ENCODE measurements at regions not wholly inside any gene's neighbourhood (a gene's known extent, or its start where the extent isn't known, plus 50 kb on each side); places are given as distances from the start of the nearest gene placed in this dataset.
A peak's percentile ranks its signal among the peaks of the same experiment; 100 is the strongest.

DNA sequence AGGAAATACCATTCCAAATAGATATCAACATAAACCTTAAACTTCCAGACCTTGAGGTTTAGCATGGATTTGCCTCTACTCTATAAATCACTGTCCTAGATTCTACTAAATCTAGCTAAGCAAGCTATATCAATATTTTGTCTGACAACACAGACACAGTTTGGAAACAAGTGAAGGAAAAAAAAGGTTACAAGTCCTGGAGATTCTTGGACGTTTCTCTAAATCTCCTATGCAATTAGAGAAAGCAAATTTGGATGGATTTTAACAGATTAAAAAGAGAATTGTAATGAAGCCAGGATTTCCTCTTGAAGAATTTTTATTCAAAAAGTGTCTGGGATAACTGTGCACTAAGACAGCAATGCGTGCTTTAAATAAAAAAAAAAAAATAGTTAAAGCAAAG is 441.1 kb upstream of the DPH6 start:
- H3K9me3 Mint-ChIP-seq: peaks cover 7% of the 10 kb centered on the region
- no peak for TF ChIP-seq CTCF (IDR thresholded peaks at IDR 0.05; ENCODE audit: unreplicated experiment)
- peaks cover 40% of the 10 kb centered on the region for H3K4me1 Mint-ChIP-seq
- H3K4me3 Mint-ChIP-seq: no peak overlapping the region
- H3K27ac Mint-ChIP-seq: peak overlapping the region; percentile 43
- DNase-seq (ENCODE audit: low spot score in 2 of 2, unreplicated experiment in 2 of 2): no peak
- no peaks in the 10 kb centered on the region for H3K36me3 Mint-ChIP-seq
- H3K27me3 Mint-ChIP-seq (ENCODE audit: low read depth): no peaks in the 10 kb centered on the region

- H3K27ac Mint-ChIP-seq: no peak overlapping the region
- no peak for DNase-seq (ENCODE audit: low spot score in 2 of 2, unreplicated experiment in 2 of 2)
- no peak overlapping the region for H3K4me3 Mint-ChIP-seq
- TF ChIP-seq CTCF (IDR thresholded peaks at IDR 0.05; ENCODE audit: unreplicated experiment): no peak
- H3K9me3 Mint-ChIP-seq: peaks cover 17% of the 10 kb centered on the region
- peaks cover 28% of the 10 kb centered on the region for H3K4me1 Mint-ChIP-seq
- H3K36me3 Mint-ChIP-seq: peaks cover under 1% of the 10 kb centered on the region
- H3K27me3 Mint-ChIP-seq (ENCODE audit: low read depth): no peaks in the 10 kb centered on the region
Measured at GRCh38 chr15:35991386-35991785, 445.4 kb upstream of the DPH6 start.

DNA sequence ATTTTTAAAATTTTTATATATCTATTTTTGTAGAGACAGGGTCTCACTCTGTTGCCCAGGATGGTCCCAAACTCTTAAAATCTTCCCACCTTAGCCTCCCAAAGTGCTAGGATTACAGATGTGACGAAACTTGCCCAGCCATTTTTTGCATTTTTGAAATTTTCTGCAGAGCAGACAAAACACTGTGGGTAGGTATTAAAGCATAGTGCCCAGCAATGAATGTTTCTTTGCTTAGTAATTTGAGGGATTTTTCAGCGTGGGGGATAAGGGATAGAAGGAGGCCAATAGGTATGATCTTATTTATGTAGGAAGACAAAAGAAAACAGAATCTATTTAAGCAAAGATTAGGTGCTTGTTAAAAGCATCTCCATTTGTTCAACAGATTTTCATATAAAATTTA is 446.8 kb upstream of the DPH6 start:
- peaks cover 4% of the 10 kb centered on the region for H3K36me3 Mint-ChIP-seq
- H3K4me3 Mint-ChIP-seq: no peak overlapping the region
- no peaks in the 10 kb centered on the region for H3K27me3 Mint-ChIP-seq (ENCODE audit: low read depth)
- TF ChIP-seq CTCF (IDR thresholded peaks at IDR 0.05; ENCODE audit: unreplicated experiment): no peak
- H3K9me3 Mint-ChIP-seq: peaks cover 24% of the 10 kb centered on the region
- peaks cover 15% of the 10 kb centered on the region for H3K4me1 Mint-ChIP-seq
- no peak for DNase-seq (ENCODE audit: low spot score in 2 of 2, unreplicated experiment in 2 of 2)
- no peak overlapping the region for H3K27ac Mint-ChIP-seq

GRCh38 chr15:35993196-35993595 is 447.2 kb upstream of the DPH6 start:
- peaks cover 11% of the 10 kb centered on the region for H3K4me1 Mint-ChIP-seq
- no peak overlapping the region for H3K27ac Mint-ChIP-seq
- H3K9me3 Mint-ChIP-seq: peaks cover 24% of the 10 kb centered on the region
- no peak overlapping the region for H3K4me3 Mint-ChIP-seq
- H3K36me3 Mint-ChIP-seq: peaks cover 4% of the 10 kb centered on the region
- no peak for DNase-seq (ENCODE audit: low spot score in 2 of 2, unreplicated experiment in 2 of 2)
- TF ChIP-seq CTCF (IDR thresholded peaks at IDR 0.05; ENCODE audit: unreplicated experiment): no peak
- H3K27me3 Mint-ChIP-seq (ENCODE audit: low read depth): no peaks in the 10 kb centered on the region

- H3K36me3 Mint-ChIP-seq: peaks cover 4% of the 10 kb centered on the region
- H3K27me3 Mint-ChIP-seq (ENCODE audit: low read depth): no peaks in the 10 kb centered on the region
Measured at GRCh38 chr15:35994876-35995275, 448.9 kb upstream of the DPH6 start.

More at GRCh38 chr15:35994876-35995275, 448.9 kb upstream of the DPH6 start:
- no peak overlapping the region for H3K27ac Mint-ChIP-seq
- no peak overlapping the region for H3K4me3 Mint-ChIP-seq
- DNase-seq (ENCODE audit: low spot score in 2 of 2, unreplicated experiment in 2 of 2): no peak
- H3K4me1 Mint-ChIP-seq: peaks cover 23% of the 10 kb centered on the region
- no peak for TF ChIP-seq CTCF (IDR thresholded peaks at IDR 0.05; ENCODE audit: unreplicated experiment)
- peaks cover 21% of the 10 kb centered on the region for H3K9me3 Mint-ChIP-seq

Data from mesothelial cell of epicardium (in vitro differentiated cells).